Activated CD4-positive, alpha-beta T cell treated with anti-CD3 and anti-CD28 coated beads, Interleukin-2, amount 50 U/mL, for 48 hours (primary cell): ENCODE measurements at regions not wholly inside any gene's neighbourhood (a gene's known extent, or its start where the extent isn't known, plus 50 kb on each side); places are given as distances from the start of the nearest gene placed in this dataset.
"Not testable (repeated sequence)": the region's sequence is repeated elsewhere in the genome, so short reads cannot be mapped to it uniquely, and the experiment has no call there.

Source experiments
- DNase-seq, 2 experiments: peaks; one replicate each; pipeline ENCODE4 v3.0.0-alpha.2; 2020

- DNase-seq: no peak
Observed at GRCh38 chr16:86872833-86873232, 294.5 kb downstream of the FOXL1 start.

DNA sequence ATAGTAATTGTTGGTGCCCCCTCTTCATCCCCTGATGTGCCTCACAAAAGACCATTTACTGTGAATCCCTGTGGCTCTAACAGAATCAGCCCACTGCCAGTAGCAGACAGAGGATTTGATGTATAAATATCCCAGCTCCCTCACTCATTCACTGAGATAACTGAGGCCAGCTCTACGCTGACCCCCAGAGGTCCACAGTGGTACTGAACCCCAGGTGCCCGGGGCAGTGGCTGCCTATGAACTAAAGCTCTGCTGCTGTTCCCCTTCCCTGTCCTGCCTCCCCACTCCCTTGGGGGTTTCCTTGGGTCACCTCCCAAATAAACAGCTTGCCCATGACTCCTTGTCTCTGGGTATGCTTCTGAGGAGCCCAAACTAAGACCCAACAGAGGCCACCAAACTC lies 295.8 kb downstream of the FOXL1 start:
- peak; percentile 37 to 52 for DNase-seq

- no peak for DNase-seq
Observed at GRCh38 chr16:86876499-86876898, 298.1 kb downstream of the FOXL1 start.

DNA sequence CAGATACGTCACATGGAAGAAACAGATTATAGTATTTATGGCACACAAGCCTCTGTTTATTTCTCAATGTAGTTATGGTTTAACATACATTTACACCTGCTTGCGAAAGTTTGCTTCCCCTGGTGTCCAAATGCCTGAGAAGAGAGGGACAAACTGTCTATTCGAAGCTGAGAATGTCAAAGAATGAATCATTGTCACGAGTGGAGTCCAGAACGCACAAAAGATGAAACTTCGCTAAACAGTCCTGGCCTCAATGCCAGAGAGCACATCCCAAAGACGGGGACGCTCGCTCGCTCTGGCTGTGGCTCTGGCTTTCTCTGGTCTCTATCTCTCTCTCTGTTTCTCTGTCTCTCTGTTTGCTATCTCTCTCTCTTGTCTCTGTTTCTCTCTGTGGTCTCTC lies 298.8 kb downstream of the FOXL1 start:
- DNase-seq: no peak

GRCh38 chr16:86877835-86878234 lies 299.5 kb downstream of the FOXL1 start:
- DNase-seq: no peak

DNA sequence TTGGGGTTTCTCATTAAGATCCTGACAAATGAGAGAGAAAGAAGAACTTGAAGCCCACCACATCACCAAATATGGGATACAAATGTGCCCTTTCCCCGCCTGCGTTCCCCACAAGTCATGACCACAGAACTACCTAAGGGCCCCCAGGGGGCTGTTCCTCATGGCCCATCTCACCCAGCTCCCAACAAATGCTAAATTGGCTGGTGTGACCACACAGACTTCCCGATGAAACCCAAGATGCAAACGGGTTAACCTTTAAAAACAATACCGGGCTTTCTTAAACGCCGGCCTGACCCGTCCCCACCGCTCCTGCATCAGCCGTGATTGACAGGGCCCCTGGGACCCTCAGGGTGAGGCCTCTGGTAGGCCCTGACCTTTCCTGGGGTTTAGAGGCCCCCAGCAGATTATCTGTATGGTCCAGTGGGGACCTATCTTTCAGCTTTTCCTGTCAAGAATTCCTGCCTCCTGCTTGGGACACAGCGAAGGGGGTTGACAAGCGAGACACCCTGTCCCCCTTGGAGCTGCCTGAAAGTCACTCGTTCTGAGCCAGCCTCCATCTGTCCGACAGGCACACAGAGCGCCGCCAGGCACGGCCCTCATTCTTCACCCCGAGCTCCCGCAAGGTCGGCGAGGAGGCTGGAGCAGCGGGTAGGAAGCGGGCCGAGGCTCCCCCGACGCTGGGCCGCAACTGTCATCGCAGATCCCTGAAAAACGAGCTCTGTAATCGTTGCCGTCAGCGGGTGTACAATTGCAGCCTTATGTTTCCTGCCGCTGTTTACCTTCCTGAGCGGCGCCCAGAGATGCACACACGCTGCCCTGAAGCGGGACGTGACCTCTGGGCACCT lies 300.1 kb downstream of the FOXL1 start:
- DNase-seq: no peak

DNA sequence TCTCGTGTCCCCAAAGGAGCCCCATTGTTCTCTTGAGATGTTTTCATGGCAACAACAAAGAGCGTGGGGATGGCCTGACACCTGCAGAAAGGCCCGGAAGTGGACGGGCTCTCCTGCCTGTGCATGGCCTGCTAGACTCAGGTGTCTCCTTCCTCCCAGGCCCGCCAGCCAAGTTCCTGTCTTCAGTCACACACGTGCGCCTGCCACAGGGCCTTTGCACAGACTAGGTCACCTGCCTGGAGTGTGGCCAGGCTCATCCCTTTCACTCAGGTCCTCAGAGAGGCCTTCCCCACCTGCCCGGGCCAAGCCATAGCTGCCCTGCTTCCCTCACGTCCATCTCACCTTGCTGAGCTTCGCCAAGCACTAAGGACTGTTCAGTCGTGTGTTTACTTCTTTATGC lies 300.9 kb downstream of the FOXL1 start:
- no peak for DNase-seq

- no peak for DNase-seq
Observed at GRCh38 chr16:86880316-86881117, 302.2 kb downstream of the FOXL1 start.

- DNase-seq: no peak
Observed at GRCh38 chr16:86881118-86881510, 302.8 kb downstream of the FOXL1 start.

GRCh38 chr16:86881861-86882273 lies 303.5 kb downstream of the FOXL1 start:
- no peak for DNase-seq

GRCh38 chr16:86882586-86883280 lies 304.4 kb downstream of the FOXL1 start:
- no peak for DNase-seq

DNA sequence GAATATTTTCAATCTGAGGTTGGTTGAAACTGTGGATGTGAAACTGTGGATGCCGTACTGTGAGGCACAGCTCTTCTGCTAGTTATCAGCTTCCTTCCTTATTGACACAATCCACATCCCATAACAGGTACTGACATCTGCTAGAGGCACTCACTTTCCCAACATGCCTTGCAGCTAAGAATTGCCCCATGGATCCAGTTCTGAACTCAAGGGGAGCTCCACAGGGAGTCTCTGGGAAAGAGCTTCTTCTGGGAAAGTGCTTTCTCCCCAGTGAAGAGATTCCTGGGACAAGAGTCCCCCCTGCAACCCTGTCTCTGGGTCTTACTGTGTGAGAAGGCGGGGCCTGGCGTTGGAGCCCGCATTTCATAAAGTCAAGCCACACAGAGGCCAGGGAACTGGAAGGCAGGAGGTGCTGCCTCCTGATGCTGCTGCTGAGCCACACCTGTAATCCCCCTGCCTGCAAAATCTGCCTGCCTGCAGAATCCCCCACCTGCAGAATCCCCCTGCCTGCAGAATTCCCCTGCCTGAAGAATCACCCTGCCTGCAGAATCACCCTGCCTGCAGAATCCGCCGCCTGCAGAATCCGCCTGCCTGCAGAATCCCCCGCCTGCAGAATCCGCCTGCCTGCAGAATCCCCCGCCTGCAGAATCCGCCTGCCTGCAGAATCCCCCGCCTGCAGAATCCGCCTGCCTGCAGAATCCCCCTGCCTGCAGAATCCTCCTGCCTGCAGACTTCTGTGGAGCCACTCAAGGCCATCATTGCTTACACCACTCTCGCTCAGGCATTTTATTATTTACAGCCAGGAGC lies 305.4 kb downstream of the FOXL1 start:
- DNase-seq: no peak

DNA sequence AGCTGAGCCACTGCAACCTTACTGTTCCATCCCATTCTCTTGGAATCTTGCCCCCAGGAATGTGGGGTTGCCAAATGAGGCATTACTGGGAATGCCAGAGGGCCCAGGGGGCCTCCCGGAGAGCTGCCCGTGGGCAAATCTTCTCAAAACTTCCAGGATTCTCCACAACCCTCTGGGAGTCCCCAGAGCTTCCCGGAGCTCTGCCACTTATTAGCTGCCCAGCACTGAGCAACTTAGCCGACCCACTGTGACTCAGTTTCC lies 306.0 kb downstream of the FOXL1 start:
- no peak for DNase-seq

GRCh38 chr16:86885139-86885538 lies 306.8 kb downstream of the FOXL1 start:
- no peak for DNase-seq

- DNase-seq: no peak
Observed at GRCh38 chr16:86886651-86887050, 308.3 kb downstream of the FOXL1 start.

DNA sequence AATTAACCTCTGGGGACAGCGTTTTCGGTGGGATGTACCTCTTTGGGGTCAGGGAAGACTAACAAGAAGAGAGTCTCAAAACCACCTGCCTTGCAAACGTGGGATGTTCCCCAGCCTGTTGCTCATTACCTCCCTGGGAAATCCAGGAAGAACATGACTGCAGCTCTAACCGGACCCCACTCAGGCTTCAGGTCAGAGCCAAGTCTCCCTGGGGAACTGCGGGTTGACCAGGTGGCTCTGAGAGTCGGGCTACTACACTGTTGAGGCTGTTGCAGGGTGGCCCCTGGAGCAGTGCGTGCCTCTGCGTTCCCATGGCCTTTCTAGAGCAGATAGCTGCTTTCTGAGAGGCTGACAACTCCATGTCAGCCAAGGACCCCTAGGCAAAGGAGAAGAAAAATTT lies 309.1 kb downstream of the FOXL1 start:
- no peak for DNase-seq

GRCh38 chr16:86888231-86889053 lies 310.1 kb downstream of the FOXL1 start:
- DNase-seq: no peak

DNA sequence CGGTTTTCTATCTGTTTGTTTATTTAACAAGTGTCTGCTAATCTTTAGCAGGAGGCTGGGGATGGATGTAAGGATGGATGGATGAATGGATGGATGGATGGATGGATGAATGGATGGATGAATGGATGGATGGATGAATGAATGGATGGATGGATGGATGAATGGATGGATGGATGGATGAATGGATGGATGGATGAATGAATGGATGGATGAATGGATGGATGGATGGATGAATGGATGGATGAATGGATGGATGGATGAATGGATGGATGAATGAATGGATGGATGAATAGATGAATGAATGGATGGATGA lies 310.7 kb downstream of the FOXL1 start:
- DNase-seq: not testable (repeated sequence)

DNA sequence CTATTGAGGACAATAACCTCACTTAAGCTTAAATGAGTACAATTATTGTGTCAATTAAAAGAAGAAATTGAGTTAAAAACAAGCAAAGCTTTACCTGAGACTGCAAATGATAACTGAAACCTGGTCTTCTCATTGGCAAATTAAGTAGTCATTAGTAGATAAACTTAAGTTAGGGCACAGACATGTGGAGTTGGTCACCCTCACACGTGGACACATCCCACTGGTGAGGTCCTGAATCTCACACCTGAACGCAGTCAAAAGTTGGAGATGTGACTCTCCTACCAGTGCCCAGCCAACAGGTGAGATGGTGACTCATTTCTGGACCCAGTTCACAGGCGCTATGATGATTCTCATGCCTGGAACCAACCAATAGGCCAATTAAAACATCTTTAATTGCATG lies 311.6 kb downstream of the FOXL1 start:
- no peak for DNase-seq

- DNase-seq: no peak
Observed at GRCh38 chr16:86891121-86891520, 312.8 kb downstream of the FOXL1 start.

GRCh38 chr16:86891631-86892030 lies 313.3 kb downstream of the FOXL1 start:
- DNase-seq: no peak

DNA sequence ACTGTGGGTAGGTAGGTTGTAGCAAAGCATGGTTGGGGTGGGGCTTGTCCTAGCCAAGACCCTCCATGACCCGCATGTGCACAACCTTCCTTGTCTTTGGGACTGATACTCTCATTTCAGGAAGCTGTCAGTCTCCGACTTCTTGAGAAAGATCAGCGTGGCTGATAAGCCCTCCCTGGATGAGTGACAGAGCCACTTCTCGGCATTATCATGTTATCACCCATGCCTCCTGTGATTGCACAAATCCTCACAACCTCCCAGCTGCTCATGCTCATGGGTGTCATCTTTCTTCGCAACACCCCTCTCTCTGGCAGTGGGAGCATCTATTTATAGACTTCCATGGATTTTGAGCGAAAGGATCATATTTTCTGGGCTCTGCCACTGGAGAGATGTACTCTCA lies 314.2 kb downstream of the FOXL1 start:
- no peak for DNase-seq
